ENCODE measurements at regions not wholly inside any gene's neighbourhood (a gene's known extent, or its start where the extent isn't known, plus 50 kb on each side); places are given as distances from the start of the nearest gene placed in this dataset.
A peak's percentile ranks its signal among the peaks of the same experiment; 100 is the strongest.

DNA sequence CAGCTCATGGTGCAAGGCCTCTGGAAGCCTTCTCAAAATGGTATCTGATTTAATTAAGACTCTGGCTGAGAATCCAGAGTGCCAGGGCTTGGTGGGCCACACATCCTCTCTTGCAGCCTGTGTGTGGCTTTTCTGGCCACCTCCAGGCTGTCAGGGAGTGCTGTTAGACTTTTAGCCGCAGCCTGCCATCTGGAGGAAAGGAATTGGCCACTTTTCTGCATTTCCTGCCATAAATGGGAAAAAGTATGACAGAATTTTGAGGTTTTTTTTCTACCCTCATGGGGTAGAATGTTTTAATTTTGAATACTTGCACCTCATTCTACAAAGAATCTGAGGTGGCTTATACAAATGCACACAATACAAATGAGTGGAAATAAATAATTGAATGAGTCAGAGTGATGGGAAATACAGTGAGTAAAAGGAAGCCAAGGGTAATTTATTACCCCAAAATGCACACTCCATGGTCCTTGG lies 218.4 kb downstream of the ADAMTS15 start:
- peak; percentile 25 for ATAC-seq
- no peak overlapping the region for H3K4me3 ChIP-seq
- H3K9me3 ChIP-seq, result no peaks in the 10 kb centered on the region
- H3K27ac ChIP-seq, result no peak overlapping the region
- H3K4me1 ChIP-seq, result no peaks in the 10 kb centered on the region
- TF ChIP-seq, protein P1, sequence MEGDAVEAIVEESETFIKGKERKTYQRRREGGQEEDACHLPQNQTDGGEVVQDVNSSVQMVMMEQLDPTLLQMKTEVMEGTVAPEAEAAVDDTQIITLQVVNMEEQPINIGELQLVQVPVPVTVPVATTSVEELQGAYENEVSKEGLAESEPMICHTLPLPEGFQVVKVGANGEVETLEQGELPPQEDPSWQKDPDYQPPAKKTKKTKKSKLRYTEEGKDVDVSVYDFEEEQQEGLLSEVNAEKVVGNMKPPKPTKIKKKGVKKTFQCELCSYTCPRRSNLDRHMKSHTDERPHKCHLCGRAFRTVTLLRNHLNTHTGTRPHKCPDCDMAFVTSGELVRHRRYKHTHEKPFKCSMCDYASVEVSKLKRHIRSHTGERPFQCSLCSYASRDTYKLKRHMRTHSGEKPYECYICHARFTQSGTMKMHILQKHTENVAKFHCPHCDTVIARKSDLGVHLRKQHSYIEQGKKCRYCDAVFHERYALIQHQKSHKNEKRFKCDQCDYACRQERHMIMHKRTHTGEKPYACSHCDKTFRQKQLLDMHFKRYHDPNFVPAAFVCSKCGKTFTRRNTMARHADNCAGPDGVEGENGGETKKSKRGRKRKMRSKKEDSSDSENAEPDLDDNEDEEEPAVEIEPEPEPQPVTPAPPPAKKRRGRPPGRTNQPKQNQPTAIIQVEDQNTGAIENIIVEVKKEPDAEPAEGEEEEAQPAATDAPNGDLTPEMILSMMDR (IDR thresholded peaks at IDR 0.05), result no peak
- DNase-seq, result no peak
- H3K36me3 ChIP-seq, result no peaks in the 10 kb centered on the region
- H3K27me3 ChIP-seq, result no peaks in the 10 kb centered on the region
- intact Hi-C loops (cut with DNase I), result loop anchor here in 1 of 2 donors (10.0 kb wide), 1 partner anchor 212 kb away; no protein-coding TSS in a partner anchor

DNA sequence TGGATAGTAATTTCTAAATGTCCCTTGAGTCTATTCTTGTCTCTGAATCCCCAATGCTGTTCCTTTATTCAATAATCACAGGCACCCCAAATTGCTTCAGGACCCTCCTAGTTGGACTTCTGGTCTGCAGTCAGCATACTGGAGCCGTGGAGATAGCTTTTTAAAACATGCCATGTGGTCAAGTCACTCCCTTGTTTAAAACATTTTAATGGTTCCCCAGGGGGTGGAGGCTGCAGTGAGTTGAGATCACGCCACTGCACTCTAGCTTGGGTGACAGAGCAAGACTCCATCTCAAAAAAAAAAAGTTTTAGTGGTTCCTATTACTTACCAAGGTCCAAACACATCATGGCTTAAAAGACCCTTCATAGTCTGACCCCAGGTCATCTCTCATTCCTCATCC lies 220.3 kb downstream of the ADAMTS15 start:
- H3K27me3 ChIP-seq, result no peaks in the 10 kb centered on the region
- H3K4me1 ChIP-seq, result no peaks in the 10 kb centered on the region
- no peaks in the 10 kb centered on the region for H3K36me3 ChIP-seq
- TF ChIP-seq, protein P1 (IDR thresholded peaks at IDR 0.05), result no peak
- H3K27ac ChIP-seq, result no peak overlapping the region
- no peak for ATAC-seq
- intact Hi-C loops (cut with DNase I), result loop anchor here in 1 of 2 donors (10.0 kb wide), 1 partner anchor 214 kb away; no protein-coding TSS in a partner anchor
- no peak for DNase-seq
- H3K9me3 ChIP-seq, result no peaks in the 10 kb centered on the region
- no peak overlapping the region for H3K4me3 ChIP-seq

DNA sequence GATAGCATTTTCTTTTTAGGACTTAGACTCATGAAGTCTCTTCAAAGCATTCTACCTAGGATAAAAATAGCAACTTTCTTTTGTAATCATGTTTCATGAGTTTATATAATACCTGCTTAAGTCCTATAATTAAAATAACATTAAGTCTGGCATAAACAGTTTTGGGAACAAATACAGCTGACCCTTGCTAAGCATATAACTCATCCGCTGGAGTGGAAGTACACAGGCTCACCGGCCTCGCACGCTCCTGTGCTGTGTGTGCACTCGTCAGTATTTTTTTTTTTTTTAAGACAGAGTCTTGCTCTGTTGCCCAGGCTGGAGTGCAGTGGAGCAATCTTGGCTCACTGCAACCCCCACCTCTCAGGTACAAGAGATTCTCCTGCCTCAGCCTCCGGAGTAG lies 221.8 kb downstream of the ADAMTS15 start:
- intact Hi-C loops (cut with DNase I), result no loop called here
- no peak for DNase-seq
- no peaks in the 10 kb centered on the region for H3K4me1 ChIP-seq
- H3K4me3 ChIP-seq, result no peak overlapping the region
- TF ChIP-seq, protein P1 (IDR thresholded peaks at IDR 0.05), result no peak
- ATAC-seq, result no peak
- no peak overlapping the region for H3K27ac ChIP-seq
- no peaks in the 10 kb centered on the region for H3K9me3 ChIP-seq
- no peaks in the 10 kb centered on the region for H3K36me3 ChIP-seq
- no peaks in the 10 kb centered on the region for H3K27me3 ChIP-seq

DNA sequence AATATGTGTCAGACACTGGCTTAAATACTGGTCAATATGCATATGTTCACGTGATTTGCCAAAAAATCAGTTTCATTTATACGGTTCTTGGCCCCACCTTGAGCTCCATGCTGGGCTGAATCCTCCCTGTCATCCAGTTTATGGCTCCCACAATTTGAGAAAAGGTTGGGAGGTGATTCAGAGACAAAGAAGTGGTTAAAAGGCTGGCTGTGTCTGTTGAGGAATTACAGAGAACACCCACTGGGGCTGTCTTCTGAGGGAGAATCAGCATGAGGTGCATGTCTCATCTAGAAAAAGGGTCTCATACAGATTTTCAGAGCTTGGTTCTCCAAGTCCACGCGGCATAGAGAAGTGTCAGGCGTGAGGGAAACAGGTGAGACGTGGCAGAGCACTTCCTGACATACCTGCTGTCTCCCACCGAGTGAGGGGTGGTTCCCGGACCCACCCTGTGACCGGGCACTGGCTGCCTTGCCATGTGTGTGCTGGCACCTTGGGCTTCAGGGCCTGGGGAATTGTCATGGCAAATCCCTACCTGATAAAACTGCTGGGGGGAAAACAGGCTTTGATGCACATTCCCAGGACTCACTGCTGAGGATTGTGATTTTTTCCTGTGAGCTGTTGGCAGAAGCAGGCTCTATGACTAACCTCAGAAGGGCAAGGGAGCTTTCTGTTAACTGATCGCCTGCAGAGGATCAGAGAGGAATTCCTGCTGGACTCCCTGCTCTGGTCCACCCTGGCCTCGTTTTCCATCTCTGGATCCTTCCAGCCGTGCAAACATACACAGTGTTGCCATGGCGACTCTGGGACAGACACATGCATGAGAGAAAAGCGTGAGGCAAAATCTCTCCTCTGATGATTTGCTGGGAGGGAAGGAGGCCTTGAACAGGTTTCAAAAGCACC lies 223.6 kb downstream of the ADAMTS15 start:
- DNase-seq, result peak in 3 of 4 donors; percentile 63 to 86 (median 75)
- intact Hi-C loops (cut with DNase I), result no loop called here
- ATAC-seq, result peak; percentile 81
- H3K27me3 ChIP-seq, result no peaks in the 10 kb centered on the region
- H3K4me3 ChIP-seq, result no peak overlapping the region
- TF ChIP-seq, protein P1 (IDR thresholded peaks at IDR 0.05), result no peak
- H3K36me3 ChIP-seq, result no peaks in the 10 kb centered on the region
- no peaks in the 10 kb centered on the region for H3K4me1 ChIP-seq
- H3K27ac ChIP-seq, result peak overlapping the region; percentile 15 to 56
- no peaks in the 10 kb centered on the region for H3K9me3 ChIP-seq

DNA sequence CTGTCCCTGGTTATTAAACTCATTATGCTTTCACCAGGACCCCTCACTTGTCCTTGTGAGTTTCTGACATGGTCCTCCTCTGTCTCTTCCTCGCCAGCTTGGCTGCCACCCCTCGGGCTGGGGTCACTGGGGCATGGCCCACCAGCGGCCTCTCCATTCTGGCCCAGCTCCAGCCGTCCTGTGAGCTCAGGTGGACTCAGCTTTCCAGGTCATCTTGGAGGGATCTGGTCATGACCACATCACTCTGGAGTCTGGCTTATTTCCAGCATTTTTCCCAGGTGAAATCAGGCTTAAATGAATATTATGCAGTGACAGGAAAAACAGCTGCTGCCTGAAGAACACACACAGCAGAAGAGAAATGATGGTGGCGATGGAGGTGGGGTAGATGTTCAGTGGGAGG lies 224.5 kb downstream of the ADAMTS15 start:
- Histone ChIP-seq H3K9me3 (no peaks in the 10 kb centered on the region), H3K36me3 (no peaks in the 10 kb centered on the region), H3K27ac (peak overlapping the region in 1 of 2 donors; percentile 15), H3K27me3 (no peaks in the 10 kb centered on the region), H3K4me1 (no peaks in the 10 kb centered on the region), H3K4me3 (no peak overlapping the region)
- intact Hi-C loops (cut with DNase I), result no loop called here
- TF ChIP-seq, protein P1 (IDR thresholded peaks at IDR 0.05), result no peak
- DNase-seq, result no peak
- ATAC-seq, result no peak

Data from left lung (tissue), 4 donors.